Bronchial epithelial cell (primary cell): ENCODE measurements at regions not wholly inside any gene's neighbourhood (a gene's known extent, or its start where the extent isn't known, plus 50 kb on each side); places are given as distances from the start of the nearest gene placed in this dataset.

Experiments used
- DNase-seq: peaks from one replicate; pipeline ENCODE4 v3.0.0-alpha.2; 2010; ENCODE audit warnings: low read depth
- FAIRE-seq: peaks from 2 replicates; lab custom pipeline; 2011; peaks lifted over from hg19 to GRCh38; lab: Jason Lieb, UNC
- H3K27me3 ChIP-seq: 2 replicates; pipeline ENCODE4 v1.5.1; 2011; ENCODE audit warnings: low read length; ENCODE audit not compliant: control insufficient read depth, insufficient read depth
- H3K36me3 ChIP-seq: 2 replicates; pipeline ENCODE4 v1.5.1; 2011; ENCODE audit warnings: low read length; ENCODE audit not compliant: control insufficient read depth, insufficient read depth
- H3K4me3 ChIP-seq: 2 replicates; pipeline ENCODE4 v1.5.1; 2011; ENCODE audit warnings: mild to moderate bottlenecking, low read depth, low read length, control low read depth
- CTCF ChIP-seq: IDR thresholded peaks from 2 replicates; pipeline ENCODE4 v1.5.1; 2011; ENCODE audit warnings: mild to moderate bottlenecking, moderate library complexity, low read length, control low read depth, inconsistent platforms; ENCODE audit not compliant: insufficient read depth, severe bottlenecking

- no peak for DNase-seq
- TF ChIP-seq CTCF = no peak
- peak; percentile 40 for FAIRE-seq
- H3K4me3 ChIP-seq = no peak overlapping the region
- H3K36me3 ChIP-seq = no peaks in the 10 kb centered on the region
- no peaks in the 10 kb centered on the region for H3K27me3 ChIP-seq
These were observed 185.7 kb upstream of the ADO start for GRCh38 chr10:62618576-62619412.

- no peak for TF ChIP-seq CTCF
- no peaks in the 10 kb centered on the region for H3K36me3 ChIP-seq
- no peaks in the 10 kb centered on the region for H3K27me3 ChIP-seq
- DNase-seq (no peak), FAIRE-seq (no peak)
- H3K4me3 ChIP-seq = no peak overlapping the region
These were observed 185.1 kb upstream of the ADO start for GRCh38 chr10:62619413-62619738.

GRCh38 chr10:62620491-62620890 is 184.0 kb upstream of the ADO start:
- DNase-seq (no peak), FAIRE-seq (no peak)
- no peak for TF ChIP-seq CTCF

GRCh38 chr10:62623223-62623622 is 181.3 kb upstream of the ADO start:
- DNase-seq (no peak), FAIRE-seq (no peak)
- no peak for TF ChIP-seq CTCF
- Histone ChIP-seq H3K36me3 (no peaks in the 10 kb centered on the region), H3K4me3 (no peak overlapping the region), H3K27me3 (no peaks in the 10 kb centered on the region)

More at GRCh38 chr10:62620491-62620890, 184.0 kb upstream of the ADO start:
- H3K36me3 ChIP-seq = no peaks in the 10 kb centered on the region
- H3K27me3 ChIP-seq = no peaks in the 10 kb centered on the region
- no peak overlapping the region for H3K4me3 ChIP-seq

DNA sequence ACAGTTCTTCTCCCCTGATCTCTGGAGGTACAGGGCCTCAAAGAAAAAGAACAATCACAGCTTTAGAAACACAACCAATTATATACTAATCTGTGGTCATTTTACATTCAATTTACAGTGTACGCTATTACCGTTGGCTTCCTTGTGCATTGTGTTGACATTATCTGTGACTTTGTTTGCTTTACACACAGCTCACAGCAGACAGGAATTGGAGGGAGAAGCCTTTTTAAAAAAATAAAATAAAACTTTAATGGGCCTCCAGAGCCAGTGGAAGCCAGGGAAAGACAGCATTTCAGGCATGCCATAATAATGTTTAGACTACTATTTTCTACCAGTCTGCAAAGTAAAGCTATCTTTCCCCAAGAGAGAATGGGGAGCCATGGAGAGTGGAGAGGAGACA is 179.0 kb upstream of the ADO start:
- DNase-seq (no peak), FAIRE-seq (no peak)
- no peak for TF ChIP-seq CTCF
- no peaks in the 10 kb centered on the region for H3K27me3 ChIP-seq
- H3K4me3 ChIP-seq = no peak overlapping the region
- no peaks in the 10 kb centered on the region for H3K36me3 ChIP-seq

- DNase-seq (no peak), FAIRE-seq (no peak)
- H3K27me3 ChIP-seq = no peaks in the 10 kb centered on the region
- H3K4me3 ChIP-seq = no peak overlapping the region
- no peaks in the 10 kb centered on the region for H3K36me3 ChIP-seq
- no peak for TF ChIP-seq CTCF
These were observed 178.4 kb upstream of the ADO start for GRCh38 chr10:62626079-62626478.
